ENCODE measurements at regions not wholly inside any gene's neighbourhood (a gene's known extent, or its start where the extent isn't known, plus 50 kb on each side); places are given as distances from the start of the nearest gene placed in this dataset.

DNA sequence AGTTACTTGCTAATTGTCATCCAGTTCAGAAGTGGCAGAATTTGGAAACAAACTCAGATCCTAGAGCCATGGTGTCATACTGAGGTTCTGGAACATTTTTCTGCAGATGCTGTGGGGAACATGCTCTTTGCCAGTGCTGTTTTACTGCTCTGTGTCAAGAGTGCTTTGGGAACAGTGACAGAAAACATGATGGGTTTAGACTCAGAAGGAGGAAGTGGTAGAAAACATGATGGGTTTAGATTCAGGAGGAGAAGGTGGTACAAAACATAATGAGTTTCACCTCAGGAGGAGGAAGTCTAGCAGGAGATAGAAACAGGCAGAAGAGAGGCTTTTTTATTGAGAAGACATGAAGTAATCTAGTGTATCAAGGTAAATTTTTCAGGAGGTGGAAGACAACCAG is 815.5 kb downstream of the DHX35 start:
- DNase-seq, result no peak
- TF ChIP-seq, protein P1, sequence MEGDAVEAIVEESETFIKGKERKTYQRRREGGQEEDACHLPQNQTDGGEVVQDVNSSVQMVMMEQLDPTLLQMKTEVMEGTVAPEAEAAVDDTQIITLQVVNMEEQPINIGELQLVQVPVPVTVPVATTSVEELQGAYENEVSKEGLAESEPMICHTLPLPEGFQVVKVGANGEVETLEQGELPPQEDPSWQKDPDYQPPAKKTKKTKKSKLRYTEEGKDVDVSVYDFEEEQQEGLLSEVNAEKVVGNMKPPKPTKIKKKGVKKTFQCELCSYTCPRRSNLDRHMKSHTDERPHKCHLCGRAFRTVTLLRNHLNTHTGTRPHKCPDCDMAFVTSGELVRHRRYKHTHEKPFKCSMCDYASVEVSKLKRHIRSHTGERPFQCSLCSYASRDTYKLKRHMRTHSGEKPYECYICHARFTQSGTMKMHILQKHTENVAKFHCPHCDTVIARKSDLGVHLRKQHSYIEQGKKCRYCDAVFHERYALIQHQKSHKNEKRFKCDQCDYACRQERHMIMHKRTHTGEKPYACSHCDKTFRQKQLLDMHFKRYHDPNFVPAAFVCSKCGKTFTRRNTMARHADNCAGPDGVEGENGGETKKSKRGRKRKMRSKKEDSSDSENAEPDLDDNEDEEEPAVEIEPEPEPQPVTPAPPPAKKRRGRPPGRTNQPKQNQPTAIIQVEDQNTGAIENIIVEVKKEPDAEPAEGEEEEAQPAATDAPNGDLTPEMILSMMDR (conservative IDR thresholded peaks at IDR 0.05; ENCODE audit: low read depth, low read length), result no peak
- TF ChIP-seq EZH2 (IDR thresholded peaks at IDR 0.05; ENCODE audit: low read length, unreplicated experiment) (no peak), EZH2phosphoT487 (IDR thresholded peaks at IDR 0.05; ENCODE audit: borderline replicate concordance, low read length) (no peak)
- intact Hi-C loops (cut with micrococcal nuclease), result no loop called here

DNA sequence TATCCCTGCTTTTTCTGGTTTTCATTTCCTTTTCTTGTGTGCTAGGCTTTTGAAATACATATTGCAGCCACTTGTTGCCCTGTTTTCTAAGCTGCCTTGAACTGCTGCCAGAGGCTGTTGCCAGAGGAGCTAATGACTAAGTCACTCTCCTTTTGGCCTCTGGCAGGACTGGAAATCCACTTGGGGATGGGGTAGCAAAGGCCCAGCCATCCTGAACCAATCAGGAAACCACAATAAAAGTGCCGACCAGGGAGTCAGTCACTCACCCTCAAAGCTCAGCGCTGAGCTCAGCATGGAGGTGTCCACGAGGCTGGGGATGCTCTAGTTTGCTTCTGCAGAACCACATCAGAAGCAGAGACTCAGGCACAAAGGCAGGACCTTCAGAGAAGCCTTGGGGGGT is 813.0 kb downstream of the DHX35 start:
- TF ChIP-seq, protein P1 (conservative IDR thresholded peaks at IDR 0.05; ENCODE audit: low read depth, low read length), result no peak
- TF ChIP-seq EZH2phosphoT487 (IDR thresholded peaks at IDR 0.05; ENCODE audit: borderline replicate concordance, low read length), result no peak
- TF ChIP-seq EZH2 (IDR thresholded peaks at IDR 0.05; ENCODE audit: low read length, unreplicated experiment), result no peak
- H3K27me3 ChIP-seq (ENCODE audit: low read length), result no peaks in the 10 kb centered on the region
- ChIA-PET POLR2A (ENCODE audit: unreplicated experiment) (no interaction called here), CTCF (no interaction called here)
- BruUV-seq (replicated peaks), result no TSS peak
- no peak overlapping the region for H3K9ac ChIP-seq (ENCODE audit: low read length)
- H3K4me2 ChIP-seq (ENCODE audit: low read length), result no peak overlapping the region
- no peaks in the 10 kb centered on the region for H4K20me1 ChIP-seq (ENCODE audit: low read length)
- H3K4me3 ChIP-seq (ENCODE audit: low read length), result no peak overlapping the region
- no peak overlapping the region for H3K27ac ChIP-seq (ENCODE audit: low read length)
- H3K79me2 ChIP-seq (ENCODE audit: low read length), result no peaks in the 10 kb centered on the region
- DNase-seq (no peak), ATAC-seq (no peak)
- intact Hi-C loops (cut with micrococcal nuclease), result no loop called here
- no peak overlapping the region for H2AFZ ChIP-seq (ENCODE audit: low read length)
- H3K9me2 ChIP-seq (replicated peaks; ENCODE audit: low read length), result no peaks in the 10 kb centered on the region
- H3F3A ChIP-seq (ENCODE audit: low read length, unreplicated experiment), result no peaks in the 10 kb centered on the region
- no peaks in the 10 kb centered on the region for H3K36me3 ChIP-seq (ENCODE audit: low read depth, low read length)
- no peaks in the 10 kb centered on the region for H3K4me1 ChIP-seq (ENCODE audit: insufficient read depth, low read length)
- H3K9me3 ChIP-seq (ENCODE audit: low read length), result peaks cover 43% of the 10 kb centered on the region; the same call in 1 of the 2 replicates

More for the DNA sequence above, 815.5 kb downstream of the DHX35 start:
- Histone ChIP-seq H3K9me3 (ENCODE audit: low read length) (peaks cover 38% of the 10 kb centered on the region; the same call in 1 of the 2 replicates), H2AFZ (ENCODE audit: low read length) (no peak overlapping the region), H3K4me3 (ENCODE audit: low read length) (no peak overlapping the region), H3F3A (ENCODE audit: low read length, unreplicated experiment) (no peaks in the 10 kb centered on the region), H3K9ac (ENCODE audit: low read length) (no peak overlapping the region), H3K4me2 (ENCODE audit: low read length) (no peak overlapping the region), H3K27ac (ENCODE audit: low read length) (no peak overlapping the region), H3K4me1 (ENCODE audit: insufficient read depth, low read length) (no peaks in the 10 kb centered on the region), H3K36me3 (ENCODE audit: low read depth, low read length) (no peaks in the 10 kb centered on the region), H4K20me1 (ENCODE audit: low read length) (no peaks in the 10 kb centered on the region), H3K79me2 (ENCODE audit: low read length) (no peaks in the 10 kb centered on the region), H3K9me2 (replicated peaks; ENCODE audit: low read length) (no peaks in the 10 kb centered on the region), H3K27me3 (ENCODE audit: low read length) (no peaks in the 10 kb centered on the region)
- ChIA-PET POLR2A (ENCODE audit: unreplicated experiment) (no interaction called here), CTCF (no interaction called here)
- BruUV-seq (replicated peaks), result no TSS peak
- no peak for ATAC-seq

DNA sequence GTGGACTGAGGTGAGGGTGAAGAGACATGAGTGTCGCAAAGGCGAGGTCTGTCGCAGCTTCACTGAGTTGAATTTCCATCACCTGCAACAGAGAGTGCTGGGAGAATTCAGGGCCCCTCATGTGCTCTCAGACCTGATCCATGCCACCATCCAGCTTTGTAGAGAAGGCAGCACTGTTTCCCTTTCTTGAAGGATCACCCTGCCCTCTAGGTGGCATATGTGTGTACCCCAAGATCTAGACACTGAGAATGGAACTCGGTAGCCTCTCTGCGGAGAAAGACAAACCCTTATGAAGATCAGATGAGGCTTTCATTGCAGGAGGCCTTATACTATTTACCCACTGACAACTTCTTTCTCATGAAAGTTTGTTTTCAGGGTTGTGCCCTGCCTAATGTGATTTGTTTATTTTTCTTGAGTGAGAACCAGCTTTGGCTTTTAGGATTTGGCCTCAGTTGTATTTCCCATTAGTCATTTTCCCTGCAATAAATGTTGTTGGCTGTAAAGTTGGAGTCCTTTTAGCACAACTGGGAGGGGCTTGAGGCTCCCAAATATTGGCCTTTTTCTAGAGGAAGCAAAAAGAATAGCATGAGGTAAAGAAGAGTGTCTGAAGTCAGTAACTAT is 811.3 kb downstream of the DHX35 start:
- BruUV-seq (replicated peaks), result no TSS peak
- Histone ChIP-seq H3K36me3 (ENCODE audit: low read depth, low read length) (no peaks in the 10 kb centered on the region), H3K27me3 (ENCODE audit: low read length) (no peaks in the 10 kb centered on the region), H3K9me2 (replicated peaks; ENCODE audit: low read length) (no peaks in the 10 kb centered on the region), H3K4me1 (ENCODE audit: insufficient read depth, low read length) (no peaks in the 10 kb centered on the region), H3K9me3 (ENCODE audit: low read length) (peaks cover 40% of the 10 kb centered on the region; the same call in 1 of the 2 replicates), H3K4me3 (ENCODE audit: low read length) (no peak overlapping the region), H3K79me2 (ENCODE audit: low read length) (no peaks in the 10 kb centered on the region), H3K9ac (ENCODE audit: low read length) (no peak overlapping the region), H3F3A (ENCODE audit: low read length, unreplicated experiment) (no peaks in the 10 kb centered on the region), H3K27ac (ENCODE audit: low read length) (no peak overlapping the region), H2AFZ (ENCODE audit: low read length) (no peak overlapping the region), H4K20me1 (ENCODE audit: low read length) (no peaks in the 10 kb centered on the region), H3K4me2 (ENCODE audit: low read length) (no peak overlapping the region)
- CTCF ChIA-PET, result no interaction called here
- intact Hi-C loops (cut with micrococcal nuclease), result no loop called here
- DNase-seq, result no peak
- TF ChIP-seq, protein P1 (conservative IDR thresholded peaks at IDR 0.05; ENCODE audit: low read depth, low read length), result no peak
- TF ChIP-seq EZH2 (IDR thresholded peaks at IDR 0.05; ENCODE audit: low read length, unreplicated experiment) (no peak), EZH2phosphoT487 (IDR thresholded peaks at IDR 0.05; ENCODE audit: borderline replicate concordance, low read length) (no peak)
- POLR2A ChIA-PET (ENCODE audit: unreplicated experiment), result no interaction called here
- ATAC-seq, result no peak
